Nephron progenitor cell (in vitro differentiated cells): ENCODE measurements at regions not wholly inside any gene's neighbourhood (a gene's known extent, or its start where the extent isn't known, plus 50 kb on each side); places are given as distances from the start of the nearest gene placed in this dataset.

Source experiments
- DNase-seq: peaks from one replicate; pipeline ENCODE4 v3.0.0; 2021
- H3K27ac Mint-ChIP-seq: 2 replicates; pipeline ENCODE4 v1.8.0; 2021; ENCODE audit warnings: mild to moderate bottlenecking, moderate library complexity, mixed read lengths
- H3K27me3 Mint-ChIP-seq: 2 replicates; pipeline ENCODE4 v1.8.0; 2021; ENCODE audit warnings: mild to moderate bottlenecking, low read depth, mixed read lengths; ENCODE audit not compliant: poor library complexity
- H3K36me3 Mint-ChIP-seq: 2 replicates; pipeline ENCODE4 v1.8.0; 2021; ENCODE audit warnings: low read depth, mixed read lengths
- H3K4me1 Mint-ChIP-seq: 2 replicates; pipeline ENCODE4 v1.8.0; 2021; ENCODE audit warnings: mixed read lengths
- H3K4me3 Mint-ChIP-seq: 2 replicates; pipeline ENCODE4 v1.8.0; 2021; ENCODE audit warnings: mild to moderate bottlenecking, moderate library complexity, mixed read lengths
- H3K9me3 Mint-ChIP-seq: 2 replicates; pipeline ENCODE4 v1.8.0; 2021; ENCODE audit warnings: mild to moderate bottlenecking, moderate library complexity, mixed read lengths
- CTCF ChIP-seq: fragments of 200-600 bp; sonication (generic); IDR thresholded peaks from 2 replicates; pipeline ENCODE4 v1.5.0; 2021; ENCODE audit warnings: antibody characterized with exemption

GRCh38 chr3:8441969-8442559 is 59.6 kb upstream of the LMCD1 start:
- Mint-ChIP-seq H3K4me3 (no peak overlapping the region), H3K27me3 (peaks cover 7% of the 10 kb centered on the region), H3K36me3 (peaks cover 7% of the 10 kb centered on the region), H3K9me3 (peaks cover 18% of the 10 kb centered on the region), H3K4me1 (no peaks in the 10 kb centered on the region), H3K27ac (no peak overlapping the region)
- peak; percentile 61 for TF ChIP-seq CTCF
- DNase-seq: peak; percentile 36

GRCh38 chr3:8442993-8443650 is 58.5 kb upstream of the LMCD1 start:
- DNase-seq: no peak
- TF ChIP-seq CTCF: no peak
- Mint-ChIP-seq H3K36me3 (peaks cover 5% of the 10 kb centered on the region), H3K27me3 (peaks cover 7% of the 10 kb centered on the region), H3K9me3 (peaks cover 11% of the 10 kb centered on the region), H3K4me3 (no peak overlapping the region), H3K4me1 (peaks cover 5% of the 10 kb centered on the region), H3K27ac (no peak overlapping the region)

GRCh38 chr3:8443829-8444791 is 57.5 kb upstream of the LMCD1 start:
- no peaks in the 10 kb centered on the region for H3K36me3 Mint-ChIP-seq
- H3K9me3 Mint-ChIP-seq: peaks cover 4% of the 10 kb centered on the region
- no peak overlapping the region for H3K27ac Mint-ChIP-seq
- H3K27me3 Mint-ChIP-seq: peaks cover 7% of the 10 kb centered on the region
- H3K4me1 Mint-ChIP-seq: peaks cover 5% of the 10 kb centered on the region
- DNase-seq: peak; percentile 73
- H3K4me3 Mint-ChIP-seq: no peak overlapping the region
- TF ChIP-seq CTCF: no peak

GRCh38 chr3:8444883-8445282 is 56.7 kb upstream of the LMCD1 start:
- TF ChIP-seq CTCF: no peak
- Mint-ChIP-seq H3K4me3 (no peak overlapping the region), H3K4me1 (peaks cover 5% of the 10 kb centered on the region), H3K27me3 (peaks cover 7% of the 10 kb centered on the region), H3K36me3 (no peaks in the 10 kb centered on the region), H3K9me3 (peaks cover 7% of the 10 kb centered on the region), H3K27ac (no peak overlapping the region)
- DNase-seq: no peak

- Mint-ChIP-seq H3K36me3 (no peaks in the 10 kb centered on the region), H3K9me3 (peaks cover 11% of the 10 kb centered on the region), H3K4me1 (peaks cover 5% of the 10 kb centered on the region), H3K27ac (no peak overlapping the region), H3K27me3 (peaks cover 7% of the 10 kb centered on the region), H3K4me3 (no peak overlapping the region)
- no peak for TF ChIP-seq CTCF
- DNase-seq: no peak
These were observed 55.8 kb upstream of the LMCD1 start for GRCh38 chr3:8445861-8446260.
